ENCODE measurements at regions not wholly inside any gene's neighbourhood (a gene's known extent, or its start where the extent isn't known, plus 50 kb on each side); places are given as distances from the start of the nearest gene placed in this dataset.
A peak's percentile ranks its signal among the peaks of the same experiment; 100 is the strongest.

DNA sequence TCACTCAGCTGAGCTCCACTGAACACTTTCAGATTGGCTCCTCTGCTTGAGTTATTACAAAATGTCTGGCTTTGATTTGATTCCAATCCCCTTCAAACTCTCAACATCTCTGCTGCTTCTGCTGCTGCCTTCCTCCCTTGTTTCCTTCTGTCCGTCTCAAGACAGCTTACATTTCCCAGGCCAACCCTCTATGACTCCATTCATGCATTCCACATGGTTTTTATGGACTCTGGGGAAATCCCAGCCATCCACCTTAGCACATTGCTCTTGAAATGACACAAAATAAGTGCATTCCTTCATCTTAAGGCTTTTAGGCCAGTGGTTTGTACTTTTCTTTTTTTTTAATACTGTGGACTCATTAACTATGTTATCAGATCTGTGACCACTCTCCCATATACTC, 68.5 kb upstream of the TMEM164 start:
- no peak for DNase-seq

DNA sequence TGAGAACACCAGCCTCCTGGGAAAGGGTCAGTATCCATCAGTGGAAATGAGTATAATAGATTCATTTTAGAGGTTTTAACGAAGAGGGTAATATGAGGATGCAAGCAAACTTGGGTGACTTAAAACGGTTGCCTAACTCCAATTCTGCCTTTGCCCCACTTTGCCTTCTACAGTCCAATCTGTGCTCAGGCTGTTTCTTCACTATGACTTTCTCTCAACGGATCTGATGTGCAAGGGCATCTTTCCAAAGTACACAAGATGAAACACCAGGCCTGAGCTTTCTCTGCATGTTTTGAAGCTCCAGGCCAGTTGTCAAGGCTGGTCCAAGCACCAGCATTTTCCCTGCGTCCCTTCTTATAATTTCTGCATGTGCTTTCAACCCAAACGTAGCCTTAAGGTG, 68.0 kb upstream of the TMEM164 start:
- DNase-seq: no peak

DNA sequence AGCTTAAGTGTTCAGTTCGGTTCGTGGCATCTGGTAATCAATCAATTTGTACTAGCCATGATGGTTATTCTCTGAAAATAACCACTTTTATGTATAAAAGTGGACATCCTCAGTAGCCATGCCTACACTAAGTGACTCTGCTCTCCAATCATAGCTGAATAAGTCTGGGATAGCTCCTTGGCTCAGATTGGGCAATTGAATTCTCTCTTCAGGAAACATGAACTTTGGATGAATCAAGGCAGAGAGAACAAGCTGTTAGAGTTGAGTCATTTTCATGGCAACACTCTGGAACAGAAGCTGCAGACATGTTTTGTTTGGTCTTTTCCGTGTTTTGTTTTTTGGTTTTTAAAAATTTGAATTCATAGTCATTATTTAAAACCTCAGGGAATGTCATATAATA, 66.8 kb upstream of the TMEM164 start:
- no peak for DNase-seq

DNA sequence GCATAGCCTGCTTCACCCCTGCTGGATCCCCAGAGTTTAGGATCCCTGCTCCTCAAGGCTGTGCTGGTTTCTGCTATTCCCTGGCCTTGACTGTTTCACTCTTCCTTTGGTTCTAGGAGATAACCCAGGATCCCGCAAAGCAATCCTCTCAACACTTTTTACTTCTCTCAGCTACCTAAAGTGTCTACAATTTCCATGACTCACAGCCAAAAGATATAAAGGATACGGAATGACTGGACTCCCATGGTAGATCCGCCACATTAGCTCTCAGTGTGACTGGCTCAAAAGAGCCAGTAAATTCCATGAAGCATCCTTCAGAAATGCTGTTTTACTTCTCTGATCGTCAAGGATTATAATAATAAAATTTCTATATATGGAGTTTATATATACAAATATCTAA, 66.3 kb upstream of the TMEM164 start:
- DNase-seq: no peak

DNA sequence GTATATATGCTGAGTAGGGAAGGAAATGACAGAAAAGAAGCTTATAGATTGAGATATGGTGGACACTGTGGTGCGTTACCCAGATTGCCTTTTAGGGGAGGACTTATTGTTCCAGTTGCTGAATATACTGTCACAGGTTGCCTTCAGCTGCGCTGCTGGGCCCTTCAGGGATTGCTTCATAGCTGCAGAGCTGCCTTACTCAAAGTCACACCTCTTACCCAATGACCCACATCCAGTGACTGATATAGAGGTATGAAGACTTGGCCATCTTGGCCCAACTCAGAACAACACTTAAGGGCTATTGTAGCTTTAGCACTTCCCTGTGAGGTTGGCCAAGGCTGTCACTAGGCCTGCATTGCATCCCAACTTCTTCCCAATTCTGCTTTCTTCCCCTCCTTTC, 63.4 kb upstream of the TMEM164 start:
- DNase-seq: no peak

DNA sequence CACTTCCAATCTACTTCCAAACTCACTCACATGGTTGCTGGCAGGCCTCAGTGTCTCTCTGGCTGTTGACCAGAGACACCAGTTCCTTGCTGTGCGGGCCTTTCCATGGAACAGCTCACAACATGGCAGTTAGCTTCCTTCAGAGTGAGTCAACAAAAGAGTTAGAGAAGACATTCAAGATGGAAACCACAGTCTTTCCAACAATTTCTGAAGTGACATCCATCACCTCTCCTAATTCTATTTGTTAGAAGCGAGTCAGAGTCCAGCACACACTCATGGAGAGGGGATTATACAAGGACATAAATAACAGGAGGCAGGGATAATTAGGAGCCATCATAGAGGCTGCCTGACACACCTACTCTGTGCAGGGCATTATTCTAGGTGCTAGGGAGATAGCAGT, 62.5 kb upstream of the TMEM164 start:
- DNase-seq: no peak

DNA sequence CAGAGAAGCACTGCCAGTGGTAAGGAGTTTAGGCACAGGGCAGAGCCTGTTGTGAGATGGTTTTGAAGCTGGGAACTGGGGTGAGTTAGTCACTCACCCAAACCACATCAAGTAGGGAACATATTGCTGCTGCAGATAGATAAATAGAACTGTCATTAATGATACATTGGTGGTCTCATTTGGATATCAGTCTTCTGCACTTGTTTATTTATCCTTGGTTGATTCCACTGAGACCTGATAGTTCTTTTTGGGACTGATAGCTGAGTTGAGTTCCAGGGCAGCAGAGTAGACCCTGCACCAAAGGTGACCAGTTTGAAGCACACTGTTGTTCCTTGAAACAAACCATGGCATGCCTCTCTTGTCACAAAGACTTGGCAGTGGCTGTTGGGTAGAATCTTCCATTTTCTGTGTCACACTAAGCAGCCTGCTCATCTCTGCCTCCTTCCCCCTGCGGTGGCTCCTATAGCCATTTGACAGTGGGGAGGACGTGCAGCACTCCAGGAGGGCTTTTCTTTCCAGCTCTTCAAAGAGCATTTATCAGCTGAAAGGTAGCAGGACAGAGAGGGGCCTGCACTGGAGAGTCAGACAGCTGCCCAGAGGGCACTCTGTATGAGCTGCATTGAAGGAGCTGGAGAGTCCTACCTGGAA, 59.7 kb upstream of the TMEM164 start:
- no peak for DNase-seq

DNA sequence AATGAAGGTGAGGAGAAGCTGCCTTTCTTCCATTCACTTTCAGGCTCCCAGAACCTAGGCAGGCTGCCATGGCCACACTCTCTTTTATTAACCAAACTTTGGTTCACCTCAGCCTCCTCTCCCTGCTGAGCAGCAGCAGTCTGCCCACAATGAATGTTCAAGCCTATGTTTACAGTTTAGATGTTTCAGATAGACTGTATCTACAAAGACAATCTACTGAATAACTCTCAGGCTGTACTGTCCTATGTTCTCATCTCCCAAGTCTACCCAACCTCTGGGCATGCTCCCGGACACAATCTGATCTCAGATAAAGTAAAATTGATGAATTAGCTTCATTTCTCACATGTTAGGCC, 59.2 kb upstream of the TMEM164 start:
- no peak for DNase-seq

DNA sequence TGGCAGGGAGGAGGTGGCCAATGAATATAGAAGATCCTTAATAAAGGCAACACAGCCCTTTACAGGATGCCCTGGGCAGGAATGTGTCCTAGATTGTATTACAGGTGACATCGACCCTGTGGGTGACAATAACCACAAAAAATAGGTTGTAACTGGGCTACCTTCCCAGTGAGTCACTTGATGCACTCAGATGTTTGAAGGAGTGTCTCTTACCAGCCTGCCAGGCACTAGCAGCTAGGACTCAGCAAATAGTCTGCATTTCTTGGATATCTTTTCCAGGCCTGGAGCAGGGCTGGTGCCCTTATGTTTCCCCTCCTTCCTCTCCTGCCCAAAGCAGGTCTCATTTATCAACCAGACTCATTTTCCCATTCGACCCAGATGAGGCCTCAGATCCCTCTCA, 50.9 kb upstream of the TMEM164 start:
- DNase-seq: no peak

DNA sequence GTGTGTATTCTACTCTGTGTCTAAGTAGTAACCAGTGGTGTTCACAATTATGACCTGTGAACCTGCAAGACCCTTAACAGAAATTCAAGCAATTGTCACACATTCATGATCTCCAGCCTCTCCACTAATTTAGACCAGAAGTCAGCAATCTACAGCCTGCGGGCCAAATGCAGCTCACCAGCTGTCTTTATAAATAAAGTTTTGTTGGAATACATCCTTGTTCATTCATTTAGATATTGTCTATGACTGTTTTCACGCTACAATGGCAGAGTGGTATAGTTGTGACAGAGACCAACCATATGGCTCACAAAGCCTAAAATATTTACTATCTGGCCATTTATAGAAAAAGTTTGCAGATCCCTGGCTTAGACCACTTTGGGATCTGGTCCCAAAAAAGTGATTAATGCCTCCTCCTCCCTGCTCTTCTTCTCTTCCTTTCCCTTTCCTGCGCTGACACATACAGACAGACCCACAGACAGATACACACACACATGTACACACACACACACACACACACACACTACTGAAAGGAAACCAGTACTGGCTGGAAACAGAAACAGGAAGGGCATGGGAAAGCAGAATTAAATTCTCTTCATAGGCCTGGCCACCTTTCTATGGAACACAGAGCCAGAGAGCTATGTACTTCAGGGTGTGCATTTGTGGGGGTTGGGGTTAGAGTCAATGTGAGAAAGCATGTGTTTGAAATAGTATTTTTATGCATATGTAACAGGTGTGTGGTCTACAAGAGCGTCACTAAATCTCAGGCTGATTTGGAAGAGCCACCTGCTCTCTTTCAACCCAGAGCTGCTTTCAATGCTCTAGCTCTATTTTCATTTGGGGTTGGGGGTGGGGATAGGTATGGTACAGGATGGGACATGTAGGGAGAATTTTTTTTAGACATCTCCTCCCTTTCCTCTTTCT, 49.7 kb upstream of the TMEM164 start:
- peak; percentile 38 to 86 for DNase-seq
